H9 (cell line): ENCODE measurements at regions not wholly inside any gene's neighbourhood (a gene's known extent, or its start where the extent isn't known, plus 50 kb on each side); places are given as distances from the start of the nearest gene placed in this dataset.

Experiments
- DNase-seq: peaks from one replicate; pipeline ENCODE4 v3.0.0-alpha.2; 2017
- H2AFZ ChIP-seq: one replicate; pipeline ENCODE4 v1.6.1; 2013; ENCODE audit warnings: mild to moderate bottlenecking, low read length, control low read depth, moderate library complexity
- H2AK5ac ChIP-seq: 2 replicates; pipeline ENCODE4 v1.6.1; 2013; ENCODE audit warnings: low read length, control low read depth, mixed read lengths; ENCODE audit not compliant: insufficient read length
- H2BK120ac ChIP-seq: one replicate; pipeline ENCODE4 v1.6.1; 2013; ENCODE audit warnings: low read depth, mild to moderate bottlenecking, low read length, control low read depth, inconsistent platforms; ENCODE audit not compliant: poor library complexity, severe bottlenecking
- H2BK12ac ChIP-seq: 2 replicates; pipeline ENCODE4 v1.6.1; 2013; ENCODE audit warnings: low read length, control low read depth, mixed read lengths, low read depth; ENCODE audit not compliant: insufficient read length
- H2BK15ac ChIP-seq: 2 replicates; pipeline ENCODE4 v1.6.1; 2013; ENCODE audit warnings: low read depth, low read length, control low read depth
- H2BK20ac ChIP-seq: one replicate; pipeline ENCODE4 v1.6.1; 2013; ENCODE audit warnings: low read depth, mild to moderate bottlenecking, low read length, control low read depth, inconsistent platforms; ENCODE audit not compliant: poor library complexity, severe bottlenecking
- H2BK5ac ChIP-seq: 2 replicates; pipeline ENCODE4 v1.6.1; 2013; ENCODE audit warnings: low read length, control low read depth, mixed read lengths; ENCODE audit not compliant: insufficient read length
- H3K14ac ChIP-seq: 2 replicates; pipeline ENCODE4 v1.6.1; 2013; ENCODE audit warnings: low read length, control low read depth; ENCODE audit not compliant: insufficient read depth
- H3K18ac ChIP-seq: 2 replicates; pipeline ENCODE4 v1.6.1; 2013; ENCODE audit warnings: low read depth, mild to moderate bottlenecking, mixed read lengths, low read length, control low read depth; ENCODE audit not compliant: insufficient read length
- H3K23ac ChIP-seq: 2 replicates; pipeline ENCODE4 v1.6.1; 2013; ENCODE audit warnings: low read length, control low read depth, mixed read lengths, low read depth; ENCODE audit not compliant: insufficient read length
- H3K23me2 ChIP-seq: 2 replicates; pipeline ENCODE4 v1.6.1; 2013; ENCODE audit warnings: low read depth, mild to moderate bottlenecking, mixed read lengths, low read length, control low read depth; ENCODE audit not compliant: insufficient read length, poor library complexity, severe bottlenecking
- H3K27ac ChIP-seq: 2 replicates; pipeline ENCODE4 v1.5.1; 2013; ENCODE audit warnings: low read length, control low read depth, mixed read lengths, low read depth; ENCODE audit not compliant: insufficient read length
- H3K27me3 ChIP-seq: 2 replicates; pipeline ENCODE4 v1.6.1; 2013; ENCODE audit warnings: low read length, control low read depth, inconsistent platforms; ENCODE audit not compliant: insufficient read depth
- H3K4ac ChIP-seq: 2 replicates; pipeline ENCODE4 v1.6.1; 2013; ENCODE audit warnings: low read depth, mild to moderate bottlenecking, control low read depth, inconsistent platforms, low read length, moderate library complexity
- H3K4me1 ChIP-seq: 2 replicates; pipeline ENCODE4 v1.6.1; 2013; ENCODE audit warnings: low read length, control low read depth, inconsistent platforms; ENCODE audit not compliant: insufficient read depth
- H3K4me2 ChIP-seq: 2 replicates; pipeline ENCODE4 v1.6.1; 2013; ENCODE audit warnings: low read length, control low read depth, mixed read lengths; ENCODE audit not compliant: insufficient read length, insufficient read depth
- H3K56ac ChIP-seq: 2 replicates; pipeline ENCODE4 v1.6.1; 2013; ENCODE audit warnings: low read depth, mild to moderate bottlenecking, mixed read lengths, low read length, control low read depth; ENCODE audit not compliant: insufficient read length
- H3K79me1 ChIP-seq: 2 replicates; pipeline ENCODE4 v1.6.1; 2013; ENCODE audit warnings: low read depth, mild to moderate bottlenecking, moderate library complexity, low read length, control low read depth, inconsistent platforms; ENCODE audit not compliant: insufficient read depth, poor library complexity, severe bottlenecking
- H3K79me2 ChIP-seq: 2 replicates; pipeline ENCODE4 v1.6.1; 2013; ENCODE audit warnings: low read length, control low read depth, inconsistent platforms; ENCODE audit not compliant: insufficient read depth
- H3K9ac ChIP-seq: 2 replicates; pipeline ENCODE4 v1.6.1; 2013; ENCODE audit warnings: low read length, control low read depth, mixed read lengths; ENCODE audit not compliant: insufficient read length; ENCODE audit errors: extremely low read depth
- H3K9me3 ChIP-seq: one replicate; pipeline ENCODE4 v1.6.1; 2013; ENCODE audit warnings: low read depth, low read length, inconsistent platforms; ENCODE audit not compliant: control insufficient read depth
- H3T11ph ChIP-seq: one replicate; pipeline ENCODE4 v1.6.1; 2013; ENCODE audit warnings: mild to moderate bottlenecking, low read length, control low read depth, inconsistent platforms
- H4K20me1 ChIP-seq: one replicate; pipeline ENCODE4 v1.6.1; 2013; ENCODE audit not compliant: control insufficient read depth, insufficient read length, insufficient read depth
- H4K5ac ChIP-seq: 2 replicates; pipeline ENCODE4 v1.6.1; 2013; ENCODE audit warnings: low read depth, mild to moderate bottlenecking, mixed read lengths, low read length, control low read depth; ENCODE audit not compliant: insufficient read length
- H4K8ac ChIP-seq: replicated peaks from 2 replicates; pipeline ENCODE4 v1.6.1; 2013; ENCODE audit warnings: low read length, control low read depth, mixed read lengths, low read depth; ENCODE audit not compliant: insufficient read length
- H4K91ac ChIP-seq: 2 replicates; pipeline ENCODE4 v1.6.1; 2013; ENCODE audit warnings: low read depth, mild to moderate bottlenecking, moderate library complexity, mixed read lengths, low read length, control low read depth; ENCODE audit not compliant: insufficient read length
- H3K27ac Mint-ChIP-seq, 3 experiments: 2 replicates in 2 of 3; 3 replicates in 1 of 3; pipeline ENCODE4 v1.8.0; 2020 to 2021; ENCODE audit warnings: mixed read lengths in 3 of 3, mild to moderate bottlenecking in 1 of 3, moderate library complexity in 1 of 3
- H3K27me3 Mint-ChIP-seq: 2 replicates; pipeline ENCODE4 v1.8.0; 2021; ENCODE audit warnings: low read depth, mild to moderate bottlenecking, moderate library complexity, mixed read lengths
- H3K36me3 Mint-ChIP-seq, 3 experiments: 2 replicates in 2 of 3; 3 replicates in 1 of 3; pipeline ENCODE4 v1.8.0; 2020 to 2021; ENCODE audit warnings: low read depth in 3 of 3, mixed read lengths in 3 of 3; ENCODE audit not compliant: insufficient read depth in 1 of 3
- H3K4me1 Mint-ChIP-seq, 2 experiments: 2 replicates each; pipeline ENCODE4 v1.8.0; 2020; ENCODE audit warnings: mixed read lengths in 2 of 2
- H3K4me3 Mint-ChIP-seq, 2 experiments: 2 replicates in 1 of 2; 3 replicates in 1 of 2; pipeline ENCODE4 v1.8.0; 2020 to 2021; ENCODE audit warnings: mild to moderate bottlenecking in 2 of 2, mixed read lengths in 2 of 2, moderate library complexity in 1 of 2
- H3K9me3 Mint-ChIP-seq, 2 experiments: 2 replicates in 1 of 2; 3 replicates in 1 of 2; pipeline ENCODE4 v1.8.0; 2020; ENCODE audit warnings: mild to moderate bottlenecking in 2 of 2, mixed read lengths in 2 of 2, moderate library complexity in 1 of 2
- CTCF ChIP-seq: fragments of 200-600 bp; sonication (generic); conservative IDR thresholded peaks from 3 replicates; pipeline ENCODE4 v1.8.0; 2021; ENCODE audit warnings: antibody characterized with exemption, mild to moderate bottlenecking
- WGBS: extraction: QIAGEN DNeasy Blood & Tissue Kit; methylation state at CpG from one replicate; pipeline ENCODE4 v1.1.7; 2013; ENCODE audit warnings: missing lambda C conversion rate, low lambda C conversion rate, mixed read lengths; ENCODE audit not compliant: insufficient read length; ENCODE audit errors: extremely low coverage; 5-methylcytosine and 5-hydroxymethylcytosine counted together

GRCh38 chr4:162791226-162791625 lies 375.5 kb downstream of the NAF1 start:
- Histone ChIP-seq H4K91ac (no peak overlapping the region), H2BK12ac (no peak overlapping the region), H3K23ac (no peak overlapping the region), H3K23me2 (no peaks in the 10 kb centered on the region), H3K56ac (no peak overlapping the region), H3K79me2 (no peaks in the 10 kb centered on the region), H2AK5ac (no peak overlapping the region), H3K79me1 (no peaks in the 10 kb centered on the region), H2BK20ac (no peak overlapping the region), H3K4me2 (no peak overlapping the region), H3K4me1 (no peaks in the 10 kb centered on the region), H4K8ac (no peak overlapping the region), H3K9ac (no peak overlapping the region), H3K18ac (no peak overlapping the region), H2BK120ac (no peak overlapping the region), H4K5ac (no peak overlapping the region), H3K27me3 (no peaks in the 10 kb centered on the region), H3K27ac (no peak overlapping the region), H3K9me3 (no peaks in the 10 kb centered on the region), H4K20me1 (no peaks in the 10 kb centered on the region), H2BK5ac (no peak overlapping the region), H3K4ac (no peak overlapping the region), H3K14ac (no peak overlapping the region), H2BK15ac (no peak overlapping the region), H2AFZ (no peak overlapping the region), H3T11ph (no peak overlapping the region)
- TF ChIP-seq CTCF, result no peak
- no peaks in the 10 kb centered on the region for H3K4me1 Mint-ChIP-seq
- DNase-seq, result no peak
- no peak overlapping the region for H3K27ac Mint-ChIP-seq
- H3K9me3 Mint-ChIP-seq, result no peaks in the 10 kb centered on the region
- no peak overlapping the region for H3K4me3 Mint-ChIP-seq
- no peaks in the 10 kb centered on the region for H3K36me3 Mint-ChIP-seq
- no CpG with 5 or more reads among the region's 2 CpGs for WGBS
- H3K27me3 Mint-ChIP-seq, result no peaks in the 10 kb centered on the region
